H9 (cell line): ENCODE measurements at regions not wholly inside any gene's neighbourhood (a gene's known extent, or its start where the extent isn't known, plus 50 kb on each side); places are given as distances from the start of the nearest gene placed in this dataset.

ENCODE experiments used
- DNase-seq: peaks from one replicate; pipeline ENCODE4 v3.0.0-alpha.2; 2017
- H2AFZ ChIP-seq: one replicate; pipeline ENCODE4 v1.6.1; 2013; ENCODE audit warnings: mild to moderate bottlenecking, low read length, control low read depth, moderate library complexity
- H2AK5ac ChIP-seq: 2 replicates; pipeline ENCODE4 v1.6.1; 2013; ENCODE audit warnings: low read length, control low read depth, mixed read lengths; ENCODE audit not compliant: insufficient read length
- H2BK120ac ChIP-seq: one replicate; pipeline ENCODE4 v1.6.1; 2013; ENCODE audit warnings: low read depth, mild to moderate bottlenecking, low read length, control low read depth, inconsistent platforms; ENCODE audit not compliant: poor library complexity, severe bottlenecking
- H2BK12ac ChIP-seq: 2 replicates; pipeline ENCODE4 v1.6.1; 2013; ENCODE audit warnings: low read length, control low read depth, mixed read lengths, low read depth; ENCODE audit not compliant: insufficient read length
- H2BK15ac ChIP-seq: 2 replicates; pipeline ENCODE4 v1.6.1; 2013; ENCODE audit warnings: low read depth, low read length, control low read depth
- H2BK20ac ChIP-seq: one replicate; pipeline ENCODE4 v1.6.1; 2013; ENCODE audit warnings: low read depth, mild to moderate bottlenecking, low read length, control low read depth, inconsistent platforms; ENCODE audit not compliant: poor library complexity, severe bottlenecking
- H2BK5ac ChIP-seq: 2 replicates; pipeline ENCODE4 v1.6.1; 2013; ENCODE audit warnings: low read length, control low read depth, mixed read lengths; ENCODE audit not compliant: insufficient read length
- H3K14ac ChIP-seq: 2 replicates; pipeline ENCODE4 v1.6.1; 2013; ENCODE audit warnings: low read length, control low read depth; ENCODE audit not compliant: insufficient read depth
- H3K18ac ChIP-seq: 2 replicates; pipeline ENCODE4 v1.6.1; 2013; ENCODE audit warnings: low read depth, mild to moderate bottlenecking, mixed read lengths, low read length, control low read depth; ENCODE audit not compliant: insufficient read length
- H3K23ac ChIP-seq: 2 replicates; pipeline ENCODE4 v1.6.1; 2013; ENCODE audit warnings: low read length, control low read depth, mixed read lengths, low read depth; ENCODE audit not compliant: insufficient read length
- H3K23me2 ChIP-seq: 2 replicates; pipeline ENCODE4 v1.6.1; 2013; ENCODE audit warnings: low read depth, mild to moderate bottlenecking, mixed read lengths, low read length, control low read depth; ENCODE audit not compliant: insufficient read length, poor library complexity, severe bottlenecking
- H3K27ac ChIP-seq: 2 replicates; pipeline ENCODE4 v1.5.1; 2013; ENCODE audit warnings: low read length, control low read depth, mixed read lengths, low read depth; ENCODE audit not compliant: insufficient read length
- H3K27me3 ChIP-seq: 2 replicates; pipeline ENCODE4 v1.6.1; 2013; ENCODE audit warnings: low read length, control low read depth, inconsistent platforms; ENCODE audit not compliant: insufficient read depth
- H3K4ac ChIP-seq: 2 replicates; pipeline ENCODE4 v1.6.1; 2013; ENCODE audit warnings: low read depth, mild to moderate bottlenecking, control low read depth, inconsistent platforms, low read length, moderate library complexity
- H3K4me1 ChIP-seq: 2 replicates; pipeline ENCODE4 v1.6.1; 2013; ENCODE audit warnings: low read length, control low read depth, inconsistent platforms; ENCODE audit not compliant: insufficient read depth
- H3K4me2 ChIP-seq: 2 replicates; pipeline ENCODE4 v1.6.1; 2013; ENCODE audit warnings: low read length, control low read depth, mixed read lengths; ENCODE audit not compliant: insufficient read length, insufficient read depth
- H3K56ac ChIP-seq: 2 replicates; pipeline ENCODE4 v1.6.1; 2013; ENCODE audit warnings: low read depth, mild to moderate bottlenecking, mixed read lengths, low read length, control low read depth; ENCODE audit not compliant: insufficient read length
- H3K79me1 ChIP-seq: 2 replicates; pipeline ENCODE4 v1.6.1; 2013; ENCODE audit warnings: low read depth, mild to moderate bottlenecking, moderate library complexity, low read length, control low read depth, inconsistent platforms; ENCODE audit not compliant: insufficient read depth, poor library complexity, severe bottlenecking
- H3K79me2 ChIP-seq: 2 replicates; pipeline ENCODE4 v1.6.1; 2013; ENCODE audit warnings: low read length, control low read depth, inconsistent platforms; ENCODE audit not compliant: insufficient read depth
- H3K9ac ChIP-seq: 2 replicates; pipeline ENCODE4 v1.6.1; 2013; ENCODE audit warnings: low read length, control low read depth, mixed read lengths; ENCODE audit not compliant: insufficient read length; ENCODE audit errors: extremely low read depth
- H3K9me3 ChIP-seq: one replicate; pipeline ENCODE4 v1.6.1; 2013; ENCODE audit warnings: low read depth, low read length, inconsistent platforms; ENCODE audit not compliant: control insufficient read depth
- H3T11ph ChIP-seq: one replicate; pipeline ENCODE4 v1.6.1; 2013; ENCODE audit warnings: mild to moderate bottlenecking, low read length, control low read depth, inconsistent platforms
- H4K20me1 ChIP-seq: one replicate; pipeline ENCODE4 v1.6.1; 2013; ENCODE audit not compliant: control insufficient read depth, insufficient read length, insufficient read depth
- H4K5ac ChIP-seq: 2 replicates; pipeline ENCODE4 v1.6.1; 2013; ENCODE audit warnings: low read depth, mild to moderate bottlenecking, mixed read lengths, low read length, control low read depth; ENCODE audit not compliant: insufficient read length
- H4K8ac ChIP-seq: replicated peaks from 2 replicates; pipeline ENCODE4 v1.6.1; 2013; ENCODE audit warnings: low read length, control low read depth, mixed read lengths, low read depth; ENCODE audit not compliant: insufficient read length
- H4K91ac ChIP-seq: 2 replicates; pipeline ENCODE4 v1.6.1; 2013; ENCODE audit warnings: low read depth, mild to moderate bottlenecking, moderate library complexity, mixed read lengths, low read length, control low read depth; ENCODE audit not compliant: insufficient read length
- H3K27ac Mint-ChIP-seq, 3 experiments: 2 replicates in 2 of 3; 3 replicates in 1 of 3; pipeline ENCODE4 v1.8.0; 2020 to 2021; ENCODE audit warnings: mixed read lengths in 3 of 3, mild to moderate bottlenecking in 1 of 3, moderate library complexity in 1 of 3
- H3K27me3 Mint-ChIP-seq: 2 replicates; pipeline ENCODE4 v1.8.0; 2021; ENCODE audit warnings: low read depth, mild to moderate bottlenecking, moderate library complexity, mixed read lengths
- H3K36me3 Mint-ChIP-seq, 3 experiments: 2 replicates in 2 of 3; 3 replicates in 1 of 3; pipeline ENCODE4 v1.8.0; 2020 to 2021; ENCODE audit warnings: low read depth in 3 of 3, mixed read lengths in 3 of 3; ENCODE audit not compliant: insufficient read depth in 1 of 3
- H3K4me1 Mint-ChIP-seq, 2 experiments: 2 replicates each; pipeline ENCODE4 v1.8.0; 2020; ENCODE audit warnings: mixed read lengths in 2 of 2
- H3K4me3 Mint-ChIP-seq, 2 experiments: 2 replicates in 1 of 2; 3 replicates in 1 of 2; pipeline ENCODE4 v1.8.0; 2020 to 2021; ENCODE audit warnings: mild to moderate bottlenecking in 2 of 2, mixed read lengths in 2 of 2, moderate library complexity in 1 of 2
- H3K9me3 Mint-ChIP-seq, 2 experiments: 2 replicates in 1 of 2; 3 replicates in 1 of 2; pipeline ENCODE4 v1.8.0; 2020; ENCODE audit warnings: mild to moderate bottlenecking in 2 of 2, mixed read lengths in 2 of 2, moderate library complexity in 1 of 2
- CTCF ChIP-seq: fragments of 200-600 bp; sonication (generic); conservative IDR thresholded peaks from 3 replicates; pipeline ENCODE4 v1.8.0; 2021; ENCODE audit warnings: antibody characterized with exemption, mild to moderate bottlenecking
- WGBS: extraction: QIAGEN DNeasy Blood & Tissue Kit; methylation state at CpG from one replicate; pipeline ENCODE4 v1.1.7; 2013; ENCODE audit warnings: missing lambda C conversion rate, low lambda C conversion rate, mixed read lengths; ENCODE audit not compliant: insufficient read length; ENCODE audit errors: extremely low coverage; 5-methylcytosine and 5-hydroxymethylcytosine counted together

GRCh38 chr2:75894170-75894569 lies 183.5 kb upstream of the GCFC2 start:
- H2BK5ac ChIP-seq, result no peak overlapping the region
- no peak overlapping the region for H3K14ac ChIP-seq
- H2AFZ ChIP-seq, result no peak overlapping the region
- no peak overlapping the region for H3K18ac ChIP-seq
- no peak overlapping the region for H4K5ac ChIP-seq
- no peak overlapping the region for H3K9ac ChIP-seq
- no peak for DNase-seq
- H3K27ac Mint-ChIP-seq, result no peak overlapping the region
- H3K27ac ChIP-seq, result no peak overlapping the region
- H3T11ph ChIP-seq, result no peak overlapping the region
- no peaks in the 10 kb centered on the region for H3K27me3 ChIP-seq
- H3K79me1 ChIP-seq, result no peaks in the 10 kb centered on the region
- H4K20me1 ChIP-seq, result no peaks in the 10 kb centered on the region
- no peak overlapping the region for H3K4me3 Mint-ChIP-seq
- H2BK120ac ChIP-seq, result no peak overlapping the region
- H2BK15ac ChIP-seq, result no peak overlapping the region
- no peaks in the 10 kb centered on the region for H3K23me2 ChIP-seq
- H3K9me3 ChIP-seq, result no peaks in the 10 kb centered on the region
- no peak overlapping the region for H3K4ac ChIP-seq
- peaks cover 9% of the 10 kb centered on the region; the same call in 1 of the 2 replicates for H3K27me3 Mint-ChIP-seq
- H3K56ac ChIP-seq, result no peak overlapping the region
- no peaks in the 10 kb centered on the region for H3K79me2 ChIP-seq
- no peak for TF ChIP-seq CTCF
- H2AK5ac ChIP-seq, result no peak overlapping the region
- no peak overlapping the region for H3K4me2 ChIP-seq
- no peaks in the 10 kb centered on the region for H3K36me3 Mint-ChIP-seq
- no peaks in the 10 kb centered on the region for H3K4me1 ChIP-seq
- H2BK12ac ChIP-seq, result no peak overlapping the region
- H4K91ac ChIP-seq, result no peak overlapping the region
- no CpG with 5 or more reads among the region's 1 CpG for WGBS
- no peaks in the 10 kb centered on the region for H3K9me3 Mint-ChIP-seq
- H3K4me1 Mint-ChIP-seq, result peaks cover 3% of the 10 kb centered on the region in 2 experiments
- H2BK20ac ChIP-seq, result no peak overlapping the region
- no peak overlapping the region for H4K8ac ChIP-seq
- H3K23ac ChIP-seq, result no peak overlapping the region
